ENCODE measurements at regions not wholly inside any gene's neighbourhood (a gene's known extent, or its start where the extent isn't known, plus 50 kb on each side); places are given as distances from the start of the nearest gene placed in this dataset.

- TF ChIP-seq EZH2 (IDR thresholded peaks at IDR 0.05; ENCODE audit: low read depth, unreplicated experiment) (no peak), CTCF (conservative IDR thresholded peaks at IDR 0.05; ENCODE audit: low read depth in 2 of 2) (no peak)
These were observed 97.6 kb downstream of the TRIM29 start for GRCh38 chr11:120040151-120040840.
